SW 1271 (cell line): ENCODE measurements at regions not wholly inside any gene's neighbourhood (a gene's known extent, or its start where the extent isn't known, plus 50 kb on each side); places are given as distances from the start of the nearest gene placed in this dataset.
"Not testable (repeated sequence)": the region's sequence is repeated elsewhere in the genome, so short reads cannot be mapped to it uniquely, and the experiment has no call there.

Source experiments
- DNase-seq, 2 experiments: peaks; one replicate each; lab custom pipeline; 2025; lab: John Stamatoyannopoulos, UW

GRCh38 chr13:74289861-74290773 is 155.9 kb upstream of the KLF12 start:
- DNase-seq, result no peak

- DNase-seq, result no peak
These were observed 154.9 kb upstream of the KLF12 start for GRCh38 chr13:74289107-74289506.

GRCh38 chr13:74288361-74288911 is 154.2 kb upstream of the KLF12 start:
- no peak for DNase-seq

- no peak for DNase-seq
These were observed 153.5 kb upstream of the KLF12 start for GRCh38 chr13:74287724-74288169.

GRCh38 chr13:74280795-74281490 is 146.7 kb upstream of the KLF12 start:
- no peak for DNase-seq

GRCh38 chr13:74280093-74280794 is 146.0 kb upstream of the KLF12 start:
- DNase-seq, result no peak

- DNase-seq, result no peak
These were observed 144.7 kb upstream of the KLF12 start for GRCh38 chr13:74278901-74279300.

- no peak for DNase-seq
These were observed 140.7 kb upstream of the KLF12 start for GRCh38 chr13:74274916-74275315.

- DNase-seq, result no peak
These were observed 139.4 kb upstream of the KLF12 start for GRCh38 chr13:74273581-74273980.

GRCh38 chr13:74272826-74273225 is 138.6 kb upstream of the KLF12 start:
- DNase-seq, result no peak

- DNase-seq, result no peak
These were observed 135.8 kb upstream of the KLF12 start for GRCh38 chr13:74270018-74270417.

- no peak for DNase-seq
These were observed 132.7 kb upstream of the KLF12 start for GRCh38 chr13:74266861-74267260.

GRCh38 chr13:74266309-74266708 is 132.1 kb upstream of the KLF12 start:
- no peak for DNase-seq

GRCh38 chr13:74264333-74264732 is 130.1 kb upstream of the KLF12 start:
- DNase-seq, result no peak

- not testable (repeated sequence) for DNase-seq
These were observed 126.2 kb upstream of the KLF12 start for GRCh38 chr13:74260420-74260819.

- DNase-seq, result no peak
These were observed 125.4 kb upstream of the KLF12 start for GRCh38 chr13:74259641-74260040.

- no peak for DNase-seq
These were observed 124.8 kb upstream of the KLF12 start for GRCh38 chr13:74258961-74259360.

GRCh38 chr13:74256969-74257368 is 122.8 kb upstream of the KLF12 start:
- no peak for DNase-seq

GRCh38 chr13:74253161-74253560 is 119.0 kb upstream of the KLF12 start:
- no peak for DNase-seq

- DNase-seq, result no peak
These were observed 117.7 kb upstream of the KLF12 start for GRCh38 chr13:74251778-74252519.

GRCh38 chr13:74250738-74251190 is 116.6 kb upstream of the KLF12 start:
- DNase-seq, result no peak
